ENCODE measurements at regions not wholly inside any gene's neighbourhood (a gene's known extent, or its start where the extent isn't known, plus 50 kb on each side); places are given as distances from the start of the nearest gene placed in this dataset.

GRCh38 chr10:108708363-108708762 lies 1214.9 kb downstream of the XPNPEP1 start:
- no peak overlapping the region for H3K27ac ChIP-seq
- no peaks in the 10 kb centered on the region for H3K36me3 ChIP-seq (ENCODE audit: insufficient read depth)
- H3K79me2 ChIP-seq (ENCODE audit: insufficient read depth, low read depth): no peaks in the 10 kb centered on the region
- no peak overlapping the region for H3K4me3 ChIP-seq (IDR thresholded peaks at IDR 0.05; ENCODE audit: insufficient read depth, low read depth, low read length)
- H3K4me2 ChIP-seq: no peak overlapping the region
- H3K9ac ChIP-seq: no peak overlapping the region
- H2AFZ ChIP-seq (ENCODE audit: low read depth): no peak overlapping the region
- H4K20me1 ChIP-seq (ENCODE audit: insufficient read depth): no peaks in the 10 kb centered on the region
- no peak for TF ChIP-seq CTCF (conservative IDR thresholded peaks at IDR 0.05; ENCODE audit: low read depth, low read length)
- H3K4me1 ChIP-seq (ENCODE audit: low read depth, poor library complexity, severe bottlenecking): no peaks in the 10 kb centered on the region
- no peaks in the 10 kb centered on the region for H3K27me3 ChIP-seq (ENCODE audit: insufficient read depth, low read depth)

GRCh38 chr10:108696792-108697477 lies 1226.4 kb downstream of the XPNPEP1 start:
- Histone ChIP-seq H3K9ac (no peak overlapping the region), H4K20me1 (ENCODE audit: insufficient read depth) (no peaks in the 10 kb centered on the region), H2AFZ (ENCODE audit: low read depth) (no peak overlapping the region), H3K4me1 (ENCODE audit: low read depth, poor library complexity, severe bottlenecking) (no peaks in the 10 kb centered on the region), H3K27ac (no peak overlapping the region), H3K79me2 (ENCODE audit: insufficient read depth, low read depth) (no peaks in the 10 kb centered on the region), H3K4me2 (no peak overlapping the region), H3K36me3 (ENCODE audit: insufficient read depth) (no peaks in the 10 kb centered on the region), H3K4me3 (IDR thresholded peaks at IDR 0.05; ENCODE audit: insufficient read depth, low read depth, low read length) (no peak overlapping the region), H3K27me3 (ENCODE audit: insufficient read depth, low read depth) (no peaks in the 10 kb centered on the region)
- no peak for TF ChIP-seq CTCF (conservative IDR thresholded peaks at IDR 0.05; ENCODE audit: low read depth, low read length)

- Histone ChIP-seq H3K79me2 (ENCODE audit: insufficient read depth, low read depth) (no peaks in the 10 kb centered on the region), H3K27me3 (ENCODE audit: insufficient read depth, low read depth) (no peaks in the 10 kb centered on the region), H4K20me1 (ENCODE audit: insufficient read depth) (no peaks in the 10 kb centered on the region), H2AFZ (ENCODE audit: low read depth) (no peak overlapping the region), H3K36me3 (ENCODE audit: insufficient read depth) (no peaks in the 10 kb centered on the region), H3K4me2 (no peak overlapping the region), H3K4me3 (IDR thresholded peaks at IDR 0.05; ENCODE audit: insufficient read depth, low read depth, low read length) (no peak overlapping the region), H3K9ac (no peak overlapping the region), H3K27ac (no peak overlapping the region), H3K4me1 (ENCODE audit: low read depth, poor library complexity, severe bottlenecking) (no peaks in the 10 kb centered on the region)
- no peak for TF ChIP-seq CTCF (conservative IDR thresholded peaks at IDR 0.05; ENCODE audit: low read depth, low read length)
Measured at GRCh38 chr10:108691126-108691525, 1232.2 kb downstream of the XPNPEP1 start.

- Histone ChIP-seq H4K20me1 (ENCODE audit: insufficient read depth) (no peaks in the 10 kb centered on the region), H3K4me3 (IDR thresholded peaks at IDR 0.05; ENCODE audit: insufficient read depth, low read depth, low read length) (no peak overlapping the region), H3K9ac (no peak overlapping the region), H2AFZ (ENCODE audit: low read depth) (no peak overlapping the region), H3K27ac (no peak overlapping the region), H3K4me2 (no peak overlapping the region), H3K4me1 (ENCODE audit: low read depth, poor library complexity, severe bottlenecking) (no peaks in the 10 kb centered on the region), H3K79me2 (ENCODE audit: insufficient read depth, low read depth) (no peaks in the 10 kb centered on the region), H3K36me3 (ENCODE audit: insufficient read depth) (no peaks in the 10 kb centered on the region), H3K27me3 (ENCODE audit: insufficient read depth, low read depth) (no peaks in the 10 kb centered on the region)
- TF ChIP-seq CTCF (conservative IDR thresholded peaks at IDR 0.05; ENCODE audit: low read depth, low read length): no peak
Measured at GRCh38 chr10:108690530-108690929, 1232.8 kb downstream of the XPNPEP1 start.

All from KMS-11 (cell line).